ENCODE measurements at regions not wholly inside any gene's neighbourhood (a gene's known extent, or its start where the extent isn't known, plus 50 kb on each side); places are given as distances from the start of the nearest gene placed in this dataset.

DNA sequence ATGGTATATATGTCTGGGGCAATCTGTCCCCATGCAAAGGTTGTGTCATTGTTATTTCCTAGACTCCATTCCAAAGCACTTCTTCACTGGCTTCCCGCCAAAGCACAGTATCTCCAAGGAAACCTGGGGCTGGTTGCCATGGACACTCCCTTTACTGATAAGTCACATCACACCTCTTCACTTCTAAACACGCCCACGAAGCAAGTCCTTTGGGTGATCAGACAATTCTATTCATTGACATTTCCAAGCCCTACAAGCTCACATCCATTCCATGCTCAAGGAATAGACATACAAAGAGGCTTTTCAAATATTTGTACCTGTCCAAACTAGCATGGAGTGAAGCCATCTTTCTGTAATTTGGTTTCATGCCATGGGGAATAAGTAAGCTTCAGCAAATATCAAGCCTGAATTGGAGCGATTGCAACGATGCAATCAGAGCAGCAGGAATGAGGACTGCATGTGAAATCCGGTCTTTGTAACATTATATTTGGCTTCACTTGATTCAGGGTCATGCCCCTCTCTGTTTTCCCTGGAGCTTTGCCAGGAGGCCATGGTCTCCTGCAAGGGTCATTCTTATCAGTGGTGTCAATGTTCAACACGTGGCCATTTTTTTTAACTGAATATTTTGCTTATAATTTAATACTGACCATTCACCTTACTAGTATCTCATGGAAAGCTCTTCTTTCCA is 201.6 kb upstream of the TMC3 start:
- no peaks in the 10 kb centered on the region for H3K9me3 ChIP-seq (ENCODE audit: insufficient read depth, low read depth, low read length)
- no peak for TF ChIP-seq CTCF (conservative IDR thresholded peaks at IDR 0.05; ENCODE audit: low read length)
- TF ChIP-seq EZH2phosphoT487 (IDR thresholded peaks at IDR 0.05; ENCODE audit: borderline replicate concordance): no peak
- no peaks in the 10 kb centered on the region for H3K4me1 ChIP-seq (ENCODE audit: insufficient read depth, low read length, poor library complexity, severe bottlenecking)
- no peaks in the 10 kb centered on the region for H3K9me2 ChIP-seq (replicated peaks; ENCODE audit: low read depth, low read length)
- no peaks in the 10 kb centered on the region for H3F3A ChIP-seq (ENCODE audit: low read depth)
- no peaks in the 10 kb centered on the region for H3K27me3 ChIP-seq (ENCODE audit: insufficient read depth, low read length, poor library complexity, severe bottlenecking)
- no peaks in the 10 kb centered on the region for H3K79me2 ChIP-seq (ENCODE audit: insufficient read depth, low read length)
- H3K9ac ChIP-seq (ENCODE audit: low read depth, low read length, poor library complexity, severe bottlenecking): no peak overlapping the region
- no peak overlapping the region for H3K4me3 ChIP-seq (ENCODE audit: low read length, poor library complexity, severe bottlenecking)
- no peaks in the 10 kb centered on the region for H4K20me1 ChIP-seq (ENCODE audit: insufficient read depth, low read length, poor library complexity, severe bottlenecking)
- no peak overlapping the region for H2AFZ ChIP-seq (ENCODE audit: low read length)
- no peaks in the 10 kb centered on the region for H3K36me3 ChIP-seq (ENCODE audit: insufficient read depth, low read length)
- no peak overlapping the region for H3K4me2 ChIP-seq (ENCODE audit: low read depth, low read length, poor library complexity, severe bottlenecking)

DNA sequence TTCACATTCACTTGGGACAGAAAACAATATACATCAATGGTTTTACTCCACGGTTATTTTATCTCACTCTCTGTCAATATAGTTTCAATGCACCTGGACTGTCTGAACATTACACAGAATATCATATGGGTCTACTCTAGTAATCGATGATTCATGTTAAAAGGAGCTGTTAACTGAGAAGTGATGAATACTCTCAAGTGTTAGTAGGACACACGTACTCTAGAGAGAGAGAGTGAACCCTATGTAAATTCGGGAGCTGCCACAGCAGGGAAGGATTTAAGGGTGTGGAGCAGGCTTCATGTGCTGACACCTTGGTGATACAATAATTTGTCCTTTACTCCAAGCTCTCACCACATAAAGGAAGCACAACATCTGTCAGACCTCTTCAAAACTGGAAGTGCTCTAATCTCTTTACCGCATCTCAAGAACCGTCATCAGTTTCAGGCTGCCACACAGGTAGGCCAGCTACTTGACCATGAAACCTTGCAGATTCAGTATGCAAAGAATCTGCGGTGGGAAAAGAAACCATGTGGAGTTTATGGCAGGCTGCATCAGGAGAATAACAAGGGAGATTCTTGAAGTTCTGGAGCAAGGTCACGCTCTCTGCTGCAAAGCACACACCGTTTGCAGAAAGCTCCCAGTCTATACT is 199.2 kb upstream of the TMC3 start:
- TF ChIP-seq CTCF (conservative IDR thresholded peaks at IDR 0.05; ENCODE audit: low read length) (no peak), EZH2phosphoT487 (IDR thresholded peaks at IDR 0.05; ENCODE audit: borderline replicate concordance) (no peak)
- no peaks in the 10 kb centered on the region for H3K27me3 ChIP-seq (ENCODE audit: insufficient read depth, low read length, poor library complexity, severe bottlenecking)

DNA sequence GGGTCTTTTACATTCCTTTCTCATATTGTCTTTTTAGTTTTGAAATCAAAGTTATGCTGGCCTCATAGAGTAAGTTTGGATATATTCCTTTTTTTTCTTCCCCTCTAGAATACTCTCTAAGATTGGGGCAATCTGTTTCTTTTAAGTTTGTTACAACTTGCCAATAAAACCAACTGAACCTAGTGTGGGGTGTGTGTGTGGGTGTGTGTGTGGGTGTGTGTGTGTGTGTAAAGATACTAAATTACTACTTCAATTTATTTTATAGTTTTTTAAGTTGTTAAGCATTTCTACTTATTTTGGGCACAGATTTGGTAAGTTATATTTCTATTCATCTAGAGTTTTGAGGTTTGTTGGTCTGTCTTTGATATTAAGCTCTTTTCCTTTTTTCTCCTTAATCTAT is 198.2 kb upstream of the TMC3 start:
- no peaks in the 10 kb centered on the region for H3K36me3 ChIP-seq (ENCODE audit: insufficient read depth, low read length)
- H3K4me3 ChIP-seq (ENCODE audit: low read length, poor library complexity, severe bottlenecking): no peak overlapping the region
- no peaks in the 10 kb centered on the region for H3K9me2 ChIP-seq (replicated peaks; ENCODE audit: low read depth, low read length)
- H2AFZ ChIP-seq (ENCODE audit: low read length): no peak overlapping the region
- no peaks in the 10 kb centered on the region for H3K27me3 ChIP-seq (ENCODE audit: insufficient read depth, low read length, poor library complexity, severe bottlenecking)
- H3K9me3 ChIP-seq (ENCODE audit: insufficient read depth, low read depth, low read length): no peaks in the 10 kb centered on the region
- TF ChIP-seq EZH2phosphoT487 (IDR thresholded peaks at IDR 0.05; ENCODE audit: borderline replicate concordance) (no peak), CTCF (conservative IDR thresholded peaks at IDR 0.05; ENCODE audit: low read length) (no peak)
- no peaks in the 10 kb centered on the region for H3K79me2 ChIP-seq (ENCODE audit: insufficient read depth, low read length)
- no peaks in the 10 kb centered on the region for H4K20me1 ChIP-seq (ENCODE audit: insufficient read depth, low read length, poor library complexity, severe bottlenecking)
- H3K4me2 ChIP-seq (ENCODE audit: low read depth, low read length, poor library complexity, severe bottlenecking): no peak overlapping the region
- H3F3A ChIP-seq (ENCODE audit: low read depth): no peaks in the 10 kb centered on the region
- H3K9ac ChIP-seq (ENCODE audit: low read depth, low read length, poor library complexity, severe bottlenecking): no peak overlapping the region
- H3K4me1 ChIP-seq (ENCODE audit: insufficient read depth, low read length, poor library complexity, severe bottlenecking): no peaks in the 10 kb centered on the region

More for the DNA sequence above, 199.2 kb upstream of the TMC3 start:
- Histone ChIP-seq H3F3A (ENCODE audit: low read depth) (no peaks in the 10 kb centered on the region), H2AFZ (ENCODE audit: low read length) (no peak overlapping the region), H4K20me1 (ENCODE audit: insufficient read depth, low read length, poor library complexity, severe bottlenecking) (no peaks in the 10 kb centered on the region), H3K79me2 (ENCODE audit: insufficient read depth, low read length) (no peaks in the 10 kb centered on the region), H3K9me3 (ENCODE audit: insufficient read depth, low read depth, low read length) (no peaks in the 10 kb centered on the region), H3K9me2 (replicated peaks; ENCODE audit: low read depth, low read length) (no peaks in the 10 kb centered on the region), H3K4me3 (ENCODE audit: low read length, poor library complexity, severe bottlenecking) (no peak overlapping the region), H3K36me3 (ENCODE audit: insufficient read depth, low read length) (no peaks in the 10 kb centered on the region), H3K9ac (ENCODE audit: low read depth, low read length, poor library complexity, severe bottlenecking) (no peak overlapping the region), H3K4me2 (ENCODE audit: low read depth, low read length, poor library complexity, severe bottlenecking) (no peak overlapping the region), H3K4me1 (ENCODE audit: insufficient read depth, low read length, poor library complexity, severe bottlenecking) (no peaks in the 10 kb centered on the region)

Measured in Loucy (cell line).